Kidney tubule cell (primary cell): ENCODE measurements at regions not wholly inside any gene's neighbourhood (a gene's known extent, or its start where the extent isn't known, plus 50 kb on each side); places are given as distances from the start of the nearest gene placed in this dataset.
"Not testable (repeated sequence)": the region's sequence is repeated elsewhere in the genome, so short reads cannot be mapped to it uniquely, and the experiment has no call there.

Source experiments
- DNase-seq: peaks from one replicate; pipeline ENCODE4 v3.0.0-alpha.2; 2018; ENCODE audit warnings: low spot score

- no peak for DNase-seq
Observed at GRCh38 chr11:71332447-71332846, 80.1 kb upstream of the SHANK2 start.

GRCh38 chr11:71332046-71332445, 79.7 kb upstream of the SHANK2 start:
- DNase-seq = no peak

GRCh38 chr11:71331631-71332030, 79.3 kb upstream of the SHANK2 start:
- no peak for DNase-seq

GRCh38 chr11:71330996-71331395, 78.6 kb upstream of the SHANK2 start:
- no peak for DNase-seq

- no peak for DNase-seq
Observed at GRCh38 chr11:71330349-71330748, 78.0 kb upstream of the SHANK2 start.

GRCh38 chr11:71329786-71330185, 77.4 kb upstream of the SHANK2 start:
- no peak for DNase-seq

- no peak for DNase-seq
Observed at GRCh38 chr11:71329165-71329510, 76.8 kb upstream of the SHANK2 start.

- no peak for DNase-seq
Observed at GRCh38 chr11:71327156-71328085, 75.0 kb upstream of the SHANK2 start.

GRCh38 chr11:71326328-71326940, 74.1 kb upstream of the SHANK2 start:
- no peak for DNase-seq

- no peak for DNase-seq
Observed at GRCh38 chr11:71325418-71326327, 73.3 kb upstream of the SHANK2 start.

- DNase-seq = no peak
Observed at GRCh38 chr11:71324788-71325417, 72.5 kb upstream of the SHANK2 start.

- no peak for DNase-seq
Observed at GRCh38 chr11:71323876-71324526, 71.6 kb upstream of the SHANK2 start.

- no peak for DNase-seq
Observed at GRCh38 chr11:71322861-71323582, 70.6 kb upstream of the SHANK2 start.

GRCh38 chr11:71322192-71322735, 69.9 kb upstream of the SHANK2 start:
- no peak for DNase-seq

GRCh38 chr11:71321433-71322191, 69.2 kb upstream of the SHANK2 start:
- no peak for DNase-seq

- DNase-seq = no peak
Observed at GRCh38 chr11:71316701-71317100, 64.3 kb upstream of the SHANK2 start.

- not testable (repeated sequence) for DNase-seq
Observed at GRCh38 chr11:71312616-71313015, 60.2 kb upstream of the SHANK2 start.

- no peak for DNase-seq
Observed at GRCh38 chr11:71311928-71312510, 59.6 kb upstream of the SHANK2 start.

- DNase-seq = no peak
Observed at GRCh38 chr11:71311176-71311925, 59.0 kb upstream of the SHANK2 start.
